ENCODE measurements at regions not wholly inside any gene's neighbourhood (a gene's known extent, or its start where the extent isn't known, plus 50 kb on each side); places are given as distances from the start of the nearest gene placed in this dataset.

- no peak for DNase-seq (ENCODE audit: low read depth)
Observed at GRCh38 chr6:112801468-112802080, 454.4 kb downstream of the RFPL4B start.

GRCh38 chr6:112802144-112802543 is 455.0 kb downstream of the RFPL4B start:
- no peak overlapping the region for H3K4me3 ChIP-seq (ENCODE audit: low read depth, low read length)
- no peak for DNase-seq (ENCODE audit: low read depth)
- no peak for TF ChIP-seq POLR2A (IDR thresholded peaks at IDR 0.05; ENCODE audit: extremely low read depth, insufficient read length)
- no peak for TF ChIP-seq MAX (IDR thresholded peaks at IDR 0.05; ENCODE audit: low read depth, low read length)
- TF ChIP-seq MYC (IDR thresholded peaks at IDR 0.05; ENCODE audit: low read depth, low read length) = no peak
- TF ChIP-seq CTCF (IDR thresholded peaks at IDR 0.05; ENCODE audit: low read depth, low read length) = no peak

More at GRCh38 chr6:112801468-112802080, 454.4 kb downstream of the RFPL4B start:
- H3K4me3 ChIP-seq (ENCODE audit: low read depth, low read length) = no peak overlapping the region
- TF ChIP-seq MAX (IDR thresholded peaks at IDR 0.05; ENCODE audit: low read depth, low read length) (no peak), MYC (IDR thresholded peaks at IDR 0.05; ENCODE audit: low read depth, low read length) (no peak)

- DNase-seq (ENCODE audit: low read depth) = no peak
- H3K4me3 ChIP-seq (ENCODE audit: low read depth, low read length) = no peak overlapping the region
- TF ChIP-seq CTCF (IDR thresholded peaks at IDR 0.05; ENCODE audit: low read depth, low read length) = no peak
- no peak for TF ChIP-seq MAX (IDR thresholded peaks at IDR 0.05; ENCODE audit: low read depth, low read length)
Observed at GRCh38 chr6:112804638-112805330, 457.7 kb downstream of the RFPL4B start.

GRCh38 chr6:112806163-112806865 is 459.2 kb downstream of the RFPL4B start:
- no peak overlapping the region for H3K4me3 ChIP-seq (ENCODE audit: low read depth, low read length)
- TF ChIP-seq CTCF (IDR thresholded peaks at IDR 0.05; ENCODE audit: low read depth, low read length) (no peak), POLR2A (IDR thresholded peaks at IDR 0.05; ENCODE audit: extremely low read depth, insufficient read length) (no peak), MAX (IDR thresholded peaks at IDR 0.05; ENCODE audit: low read depth, low read length) (no peak), MYC (IDR thresholded peaks at IDR 0.05; ENCODE audit: low read depth, low read length) (no peak)
- no peak for DNase-seq (ENCODE audit: low read depth)

- TF ChIP-seq MAX (IDR thresholded peaks at IDR 0.05; ENCODE audit: low read depth, low read length) (no peak), MYC (IDR thresholded peaks at IDR 0.05; ENCODE audit: low read depth, low read length) (no peak), CTCF (IDR thresholded peaks at IDR 0.05; ENCODE audit: low read depth, low read length) (no peak), POLR2A (IDR thresholded peaks at IDR 0.05; ENCODE audit: extremely low read depth, insufficient read length) (no peak)
- H3K4me3 ChIP-seq (ENCODE audit: low read depth, low read length) = no peak overlapping the region
- no peak for DNase-seq (ENCODE audit: low read depth)
Observed at GRCh38 chr6:112821476-112821875, 474.3 kb downstream of the RFPL4B start.

- DNase-seq (ENCODE audit: low read depth) = no peak
- H3K4me3 ChIP-seq (ENCODE audit: low read depth, low read length) = no peak overlapping the region
- TF ChIP-seq MAX (IDR thresholded peaks at IDR 0.05; ENCODE audit: low read depth, low read length) = no peak
- no peak for TF ChIP-seq POLR2A (IDR thresholded peaks at IDR 0.05; ENCODE audit: extremely low read depth, insufficient read length)
- no peak for TF ChIP-seq CTCF (IDR thresholded peaks at IDR 0.05; ENCODE audit: low read depth, low read length)
- TF ChIP-seq MYC (IDR thresholded peaks at IDR 0.05; ENCODE audit: low read depth, low read length) = no peak
Observed at GRCh38 chr6:112822769-112823168, 475.6 kb downstream of the RFPL4B start.

All from NB4 (cell line).